Activated T-cell treated with anti-CD3 and anti-CD28 coated beads for 24 hours (primary cell): ENCODE measurements at regions not wholly inside any gene's neighbourhood (a gene's known extent, or its start where the extent isn't known, plus 50 kb on each side); places are given as distances from the start of the nearest gene placed in this dataset.

Source experiments
- DNase-seq: peaks from one replicate; pipeline ENCODE4 v3.0.0-alpha.2; 2020; ENCODE audit warnings: low read depth

DNA sequence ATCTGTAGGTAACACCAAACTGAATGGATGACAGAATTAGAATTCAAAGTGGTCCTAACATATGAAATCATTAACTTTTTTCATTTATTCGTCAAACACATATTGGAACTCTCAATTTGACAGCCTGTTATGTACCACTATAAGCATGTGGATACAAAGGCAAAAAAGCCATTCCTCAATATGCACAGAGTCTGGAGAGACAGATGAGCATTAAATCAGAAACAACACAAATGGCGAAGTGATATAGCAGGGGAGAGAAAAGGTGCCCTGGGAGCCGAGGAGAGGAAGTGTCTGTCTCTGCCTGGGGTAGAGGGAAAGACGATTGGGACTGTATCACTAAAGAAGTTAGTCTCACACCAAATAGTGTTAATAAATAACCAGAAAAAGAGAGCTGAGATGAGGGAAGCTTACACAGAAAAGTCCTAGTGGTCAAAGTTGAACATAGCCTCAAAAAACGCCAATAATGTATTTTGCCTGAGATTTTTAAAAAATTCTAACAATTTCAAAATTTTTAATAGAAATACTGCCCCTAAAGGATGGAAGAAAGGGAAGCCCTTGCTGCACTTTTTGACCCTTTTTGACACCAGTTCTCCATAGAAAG is 417.5 kb downstream of the TUSC7 start:
- DNase-seq, result no peak

DNA sequence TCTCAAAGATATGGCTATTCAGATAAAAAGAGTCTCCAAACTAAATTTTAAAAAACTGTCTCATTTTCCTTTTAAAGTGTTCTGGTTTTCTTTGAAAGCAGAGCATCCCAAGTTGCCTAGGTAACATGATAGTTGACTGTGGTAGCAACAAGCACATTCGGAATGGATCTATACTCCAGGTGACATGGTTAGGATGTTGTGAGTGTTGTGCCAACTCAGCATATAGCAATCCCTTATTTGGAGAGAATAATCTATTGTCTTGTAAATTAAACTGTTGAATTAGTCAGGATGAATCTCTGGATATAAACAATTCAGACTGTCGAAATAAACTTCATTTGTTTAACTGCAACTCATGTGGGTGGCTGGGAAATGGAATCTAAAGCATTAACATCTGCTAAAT is 418.6 kb downstream of the TUSC7 start:
- no peak for DNase-seq

DNA sequence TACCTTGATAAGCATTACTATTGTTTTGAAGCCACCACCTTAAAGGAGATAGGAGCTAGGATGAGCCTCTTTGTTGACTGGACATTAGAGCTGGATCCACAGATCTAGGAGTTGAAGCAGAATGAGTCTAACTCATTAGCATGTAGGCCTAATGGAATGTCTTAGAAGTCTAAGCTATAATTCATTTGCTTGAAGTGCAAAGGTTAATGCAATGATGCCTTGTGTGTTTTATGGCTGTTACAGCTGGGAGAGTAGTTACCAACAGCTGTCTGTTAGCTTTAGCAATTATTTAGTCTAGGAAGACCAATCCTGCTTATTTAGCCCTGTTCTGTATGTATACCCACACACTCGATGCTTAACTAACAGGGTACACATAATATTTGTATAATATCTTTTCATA is 419.3 kb downstream of the TUSC7 start:
- DNase-seq, result no peak

DNA sequence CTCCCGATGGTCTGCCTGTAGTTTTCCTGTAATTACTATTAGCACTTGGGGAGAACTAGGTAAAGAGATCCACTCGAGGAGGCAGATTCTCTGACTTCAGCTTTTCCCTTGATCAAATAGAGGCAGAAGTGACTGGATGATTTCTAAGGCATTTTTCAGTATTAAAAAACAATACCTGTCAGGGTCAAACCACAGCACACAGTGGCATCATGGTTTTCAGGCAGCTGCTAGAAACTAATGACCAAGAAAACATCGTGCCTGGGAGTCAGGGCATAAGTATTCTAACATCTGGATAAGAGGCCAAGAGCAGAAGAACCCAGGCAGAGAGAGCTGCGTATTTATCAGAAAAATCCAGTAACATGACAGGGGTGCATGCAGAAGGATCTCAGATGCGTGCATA is 419.9 kb downstream of the TUSC7 start:
- no peak for DNase-seq

GRCh38 chr3:117130222-117130621 is 420.6 kb downstream of the TUSC7 start:
- no peak for DNase-seq

- DNase-seq, result no peak
These were observed 421.7 kb downstream of the TUSC7 start for GRCh38 chr3:117131259-117131658.

GRCh38 chr3:117133066-117133465 is 423.5 kb downstream of the TUSC7 start:
- no peak for DNase-seq

GRCh38 chr3:117135207-117135606 is 425.6 kb downstream of the TUSC7 start:
- DNase-seq, result no peak

DNA sequence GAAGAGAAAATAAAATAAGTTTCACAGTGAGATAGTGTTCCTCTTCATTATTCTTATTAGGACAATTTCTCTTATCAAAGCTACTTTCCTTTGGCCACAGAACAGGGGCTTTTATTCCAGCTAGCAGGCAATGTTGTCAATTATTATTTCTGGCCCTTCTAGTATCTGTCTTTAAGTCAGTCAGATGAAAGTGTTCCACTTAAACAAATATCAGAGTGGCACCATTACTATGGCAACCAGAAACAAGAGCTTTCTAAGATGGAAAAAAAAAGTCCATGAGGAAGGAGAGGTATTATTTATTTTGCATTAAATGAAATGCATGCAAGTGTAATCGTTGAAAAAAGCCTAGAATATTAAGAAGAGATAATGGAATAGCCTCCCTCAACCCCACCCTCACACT is 426.4 kb downstream of the TUSC7 start:
- no peak for DNase-seq

DNA sequence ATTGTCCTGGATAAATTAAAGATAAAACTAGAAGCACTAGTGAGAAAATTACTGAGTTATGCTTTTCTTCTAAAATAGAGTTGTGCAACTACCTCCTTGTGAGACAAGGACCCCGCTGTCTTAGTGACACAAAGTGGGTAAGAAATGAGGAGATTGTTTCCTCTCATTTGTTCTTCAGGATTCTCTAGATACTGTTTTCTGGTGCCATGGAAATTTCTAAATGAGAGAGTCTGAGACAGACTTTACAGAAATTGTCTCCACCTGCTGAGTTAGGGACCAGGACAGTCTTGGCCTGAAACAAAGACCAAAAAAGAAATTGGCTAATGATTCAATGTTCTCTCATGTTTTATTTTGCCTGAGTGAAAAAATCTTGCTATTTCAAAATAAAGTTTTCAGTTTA is 427.5 kb downstream of the TUSC7 start:
- DNase-seq, result no peak

DNA sequence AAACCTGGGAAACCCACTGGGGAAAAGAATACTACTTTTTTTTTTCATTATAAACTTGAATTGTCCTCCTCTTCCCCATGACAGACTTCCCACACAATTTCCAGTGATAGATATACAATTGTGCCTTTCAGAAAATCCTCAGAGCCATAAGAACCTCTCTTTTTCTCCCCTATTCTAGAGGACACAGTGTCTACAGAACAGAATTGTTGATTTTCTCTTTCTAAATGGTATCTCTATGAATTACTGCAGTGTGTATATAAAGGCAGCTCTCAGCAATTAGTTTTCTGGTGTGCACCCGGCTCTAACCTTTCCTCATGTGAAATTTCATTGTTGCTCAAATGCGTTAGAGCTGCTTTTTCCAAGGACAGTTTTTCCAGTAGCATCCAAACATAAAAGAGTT is 430.1 kb downstream of the TUSC7 start:
- no peak for DNase-seq

DNA sequence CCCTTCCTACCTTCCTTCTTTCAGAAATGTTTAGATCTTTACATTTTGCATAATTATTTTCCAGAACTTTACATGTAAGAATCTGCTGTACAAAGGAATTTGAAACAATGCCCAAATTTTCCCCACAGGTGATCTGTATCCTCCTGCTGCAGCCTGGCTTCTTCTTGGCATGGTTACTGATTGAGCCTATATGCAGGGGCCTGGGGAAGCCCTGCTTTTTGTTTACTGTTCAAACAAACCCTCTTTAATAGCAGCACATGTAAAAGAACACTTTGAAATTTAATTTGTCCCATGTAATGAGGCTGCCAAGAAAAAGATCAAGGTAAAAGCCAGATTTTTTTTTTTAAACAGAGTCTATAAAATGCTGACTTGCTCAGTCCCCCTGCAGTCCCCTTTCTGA is 432.2 kb downstream of the TUSC7 start:
- no peak for DNase-seq

DNA sequence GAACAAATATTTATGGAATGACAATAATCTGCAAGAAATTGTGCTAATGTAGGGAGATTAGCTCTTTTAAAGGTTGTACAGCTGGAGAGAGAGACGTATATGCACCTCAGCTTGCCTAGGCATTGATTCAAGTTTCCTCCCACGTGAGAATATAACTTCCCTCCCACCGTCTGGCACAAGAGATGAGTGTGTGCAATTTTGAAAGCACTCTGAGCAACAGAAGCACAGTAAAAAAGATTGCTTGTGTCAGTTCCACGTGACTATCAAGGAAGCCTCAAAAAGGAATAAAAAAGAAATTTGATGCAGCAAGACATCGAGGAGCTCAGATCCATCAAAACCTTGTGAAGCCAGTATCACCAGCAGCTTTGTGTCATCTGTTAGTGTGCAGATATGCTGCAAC is 435.3 kb downstream of the TUSC7 start:
- DNase-seq, result no peak

DNA sequence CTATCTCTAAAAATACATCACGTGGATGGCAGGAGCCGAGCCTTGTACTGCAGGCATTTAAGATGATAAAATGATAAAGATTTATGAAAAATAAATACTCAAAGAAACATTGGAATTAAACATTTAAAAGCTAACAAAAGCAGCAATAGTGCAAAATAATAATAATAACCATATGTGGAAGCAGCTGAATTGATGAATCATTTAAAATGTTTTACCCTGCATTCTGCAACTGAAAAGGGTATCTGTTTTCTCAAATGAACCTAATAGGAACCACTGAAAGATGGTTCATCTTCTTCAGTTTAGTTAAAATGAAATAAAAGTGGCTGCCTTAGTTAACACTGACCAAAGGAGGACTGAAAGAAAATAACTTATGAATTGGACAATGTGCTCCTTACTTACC is 436.1 kb downstream of the TUSC7 start:
- DNase-seq, result no peak

DNA sequence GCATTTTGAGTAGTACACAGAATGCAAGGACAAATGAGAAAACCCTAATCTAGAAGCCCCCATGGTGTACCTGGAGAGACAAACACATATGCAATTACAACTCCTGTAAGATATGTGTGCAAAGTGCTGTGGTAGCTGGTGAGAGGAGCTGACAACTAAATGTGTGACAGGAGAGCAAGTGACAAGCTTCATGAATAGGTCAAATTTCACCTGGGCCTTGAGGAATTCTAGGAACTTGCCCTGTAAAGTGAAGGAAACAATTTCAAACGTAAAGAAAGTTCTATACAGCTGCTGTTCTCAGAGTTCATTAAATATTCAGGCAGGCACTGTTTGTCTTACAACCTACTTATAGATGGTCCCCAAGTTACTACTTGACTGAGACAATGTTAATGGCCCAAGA is 437.0 kb downstream of the TUSC7 start:
- no peak for DNase-seq

DNA sequence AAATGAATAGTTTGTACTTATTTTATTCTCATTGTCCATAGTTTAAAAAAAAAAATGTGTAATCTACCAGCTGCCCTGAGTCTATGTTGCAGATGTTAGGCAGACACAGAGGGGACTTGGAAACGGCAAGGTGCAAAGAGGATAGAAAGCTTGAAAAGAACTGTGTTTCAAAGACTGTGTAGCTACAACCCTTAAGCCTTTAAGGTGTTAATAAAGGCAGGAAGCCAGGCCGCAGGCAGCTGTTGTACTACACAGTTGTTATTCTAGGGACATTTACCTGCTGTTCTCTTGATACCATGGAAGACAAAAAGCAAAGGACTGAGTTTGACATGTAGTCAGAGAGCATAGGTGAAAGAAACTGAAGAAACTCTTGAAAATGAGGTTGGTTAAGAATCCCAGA is 440.0 kb downstream of the TUSC7 start:
- DNase-seq, result no peak

DNA sequence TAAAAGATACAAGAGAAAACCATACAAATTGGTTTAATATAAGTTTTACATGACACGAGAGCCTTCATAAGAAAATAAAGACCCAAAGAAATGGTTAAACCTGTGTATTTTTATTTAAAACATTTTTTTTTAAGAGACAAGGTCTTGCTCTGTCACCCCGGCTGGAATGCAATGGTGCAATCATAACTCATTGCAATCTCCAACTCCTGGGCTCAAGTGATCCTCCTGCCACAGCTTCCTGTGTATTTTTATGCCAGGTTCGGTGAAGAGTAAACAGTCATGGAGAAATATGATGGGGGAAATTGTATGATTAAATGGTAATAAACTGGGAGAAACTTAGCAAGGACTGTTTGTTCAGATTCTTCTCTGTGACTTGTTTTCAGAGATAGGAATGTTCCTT is 441.0 kb downstream of the TUSC7 start:
- no peak for DNase-seq

- DNase-seq, result no peak
These were observed 450.6 kb downstream of the TUSC7 start for GRCh38 chr3:117160176-117160575.

- DNase-seq, result no peak
These were observed 452.2 kb downstream of the TUSC7 start for GRCh38 chr3:117161816-117162215.

DNA sequence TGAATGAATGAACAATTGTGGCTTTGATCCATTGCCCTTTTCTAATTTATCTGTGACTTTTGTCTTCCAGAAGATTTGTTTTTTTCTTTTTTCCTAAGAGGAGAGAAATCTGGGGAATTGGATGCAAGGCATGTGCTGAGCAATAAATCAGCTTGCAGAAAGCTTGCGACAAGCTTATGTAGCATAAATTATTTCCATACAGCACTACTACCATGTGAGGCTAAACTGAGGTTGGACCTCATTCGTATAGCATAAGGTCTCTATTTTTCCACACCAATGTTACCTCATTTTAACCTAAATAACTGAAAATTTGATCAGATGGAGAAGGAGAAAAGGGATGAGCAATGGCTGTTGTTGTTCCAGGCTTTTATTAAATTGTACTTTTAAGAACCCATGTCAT is 455.6 kb downstream of the TUSC7 start:
- DNase-seq, result no peak

- DNase-seq, result no peak
These were observed 456.0 kb downstream of the TUSC7 start for GRCh38 chr3:117165601-117166051.

GRCh38 chr3:117168896-117169295 is 459.3 kb downstream of the TUSC7 start:
- no peak for DNase-seq

GRCh38 chr3:117170094-117170493 is 460.5 kb downstream of the TUSC7 start:
- no peak for DNase-seq

GRCh38 chr3:117171124-117171523 is 461.5 kb downstream of the TUSC7 start:
- no peak for DNase-seq

DNA sequence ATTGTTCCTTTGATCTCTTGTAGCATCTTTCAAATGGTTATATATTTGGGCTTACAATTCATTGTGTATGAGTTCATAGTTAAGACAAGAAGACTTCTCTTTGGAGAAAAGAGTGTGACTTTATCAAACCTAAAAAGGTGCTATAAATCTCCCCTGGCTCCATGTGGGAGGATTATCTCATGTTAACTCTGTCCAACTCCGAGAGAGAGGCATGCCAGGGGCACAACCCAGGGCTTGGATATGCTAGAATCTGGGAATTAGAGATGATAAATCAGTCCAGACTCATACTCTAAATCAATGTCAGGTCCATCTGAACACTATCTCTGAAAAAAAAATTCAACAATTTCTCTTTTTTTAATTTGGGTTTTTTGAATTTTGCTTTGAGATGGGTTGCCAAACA is 462.8 kb downstream of the TUSC7 start:
- DNase-seq, result no peak
